Ovary (tissue), 3 donors: ENCODE measurements at regions not wholly inside any gene's neighbourhood (a gene's known extent, or its start where the extent isn't known, plus 50 kb on each side); places are given as distances from the start of the nearest gene placed in this dataset.

Source experiments
- POLR2A ChIP-seq: fragments of 450-650 bp; IDR thresholded peaks from one replicate; pipeline ENCODE4 v1.6.1; 2017; ENCODE audit warnings: antibody characterized with exemption, mild to moderate bottlenecking, moderate library complexity
- TF ChIP-seq, protein P1 (sequence below), 3 donors: fragments of 450-650 bp in 2 of 3; fragments of 200-600 bp in 1 of 3; IDR thresholded peaks; one replicate each; pipeline versions ENCODE4 v1.5.1 to v1.8.0; 2016 to 2022; ENCODE audit warnings: antibody characterized with exemption in 3 of 3, mild to moderate bottlenecking in 1 of 3
- donor health status: DM: no; HTN: no; CAD: no.

- TF ChIP-seq, protein P1, sequence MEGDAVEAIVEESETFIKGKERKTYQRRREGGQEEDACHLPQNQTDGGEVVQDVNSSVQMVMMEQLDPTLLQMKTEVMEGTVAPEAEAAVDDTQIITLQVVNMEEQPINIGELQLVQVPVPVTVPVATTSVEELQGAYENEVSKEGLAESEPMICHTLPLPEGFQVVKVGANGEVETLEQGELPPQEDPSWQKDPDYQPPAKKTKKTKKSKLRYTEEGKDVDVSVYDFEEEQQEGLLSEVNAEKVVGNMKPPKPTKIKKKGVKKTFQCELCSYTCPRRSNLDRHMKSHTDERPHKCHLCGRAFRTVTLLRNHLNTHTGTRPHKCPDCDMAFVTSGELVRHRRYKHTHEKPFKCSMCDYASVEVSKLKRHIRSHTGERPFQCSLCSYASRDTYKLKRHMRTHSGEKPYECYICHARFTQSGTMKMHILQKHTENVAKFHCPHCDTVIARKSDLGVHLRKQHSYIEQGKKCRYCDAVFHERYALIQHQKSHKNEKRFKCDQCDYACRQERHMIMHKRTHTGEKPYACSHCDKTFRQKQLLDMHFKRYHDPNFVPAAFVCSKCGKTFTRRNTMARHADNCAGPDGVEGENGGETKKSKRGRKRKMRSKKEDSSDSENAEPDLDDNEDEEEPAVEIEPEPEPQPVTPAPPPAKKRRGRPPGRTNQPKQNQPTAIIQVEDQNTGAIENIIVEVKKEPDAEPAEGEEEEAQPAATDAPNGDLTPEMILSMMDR (IDR thresholded peaks at IDR 0.05) = no peak
- no peak for TF ChIP-seq POLR2A
These were observed 182.9 kb downstream of the NPHP4 start for GRCh38 chr1:5809207-5809788.
